PC-3 (cell line): ENCODE measurements at regions not wholly inside any gene's neighbourhood (a gene's known extent, or its start where the extent isn't known, plus 50 kb on each side); places are given as distances from the start of the nearest gene placed in this dataset.
"Not testable (repeated sequence)": the region's sequence is repeated elsewhere in the genome, so short reads cannot be mapped to it uniquely, and the experiment has no call there.

Source experiments
- ATAC-seq: fragments of 200-7000 bp; cut with Tn5 transposase; 2 replicates; pipeline ENCODE4 v1.9.1; 2020; ENCODE audit warnings: mild to moderate bottlenecking, moderate library complexity
- BruUV-seq: library from RNA; stranded (reverse); fragments of 400-500 nt; replicated peaks from 2 replicates; lab custom pipeline; 2021; lab: Mats Ljungman, UMichigan
- CTCF ChIA-PET: fragments of 300-600 bp; sonication (Branson Sonifier 250); formaldehyde crosslinking; loops from one replicate; lab custom pipeline; 2022; ENCODE audit warnings: antibody characterized with exemption; lab: Charles Lee
- POLR2A ChIA-PET: fragments of 300-600 bp; sonication (Branson Sonifier 250); formaldehyde crosslinking; loops from one replicate; lab custom pipeline; 2022; ENCODE audit warnings: antibody characterized with exemption; ENCODE audit not compliant: unreplicated experiment; lab: Charles Lee
- DNase-seq: peaks from one replicate; pipeline ENCODE4 v3.0.0-alpha.2; 2015
- H2AFZ ChIP-seq: fragments of 300-600 bp; sonication (generic); 2 replicates; pipeline ENCODE4 v1.6.0; 2016; ENCODE audit warnings: antibody characterized with exemption, low read length
- H3F3A ChIP-seq: fragments of 300-600 bp; sonication (generic); one replicate; pipeline ENCODE4 v1.6.0; 2017; ENCODE audit warnings: antibody characterized with exemption, low read length, control low read depth, mild to moderate bottlenecking; ENCODE audit not compliant: unreplicated experiment
- H3K27ac ChIP-seq: fragments of 300-600 bp; sonication (generic); 2 replicates; pipeline ENCODE4 v1.5.1; 2016; ENCODE audit warnings: mild to moderate bottlenecking, low read length
- H3K27me3 ChIP-seq: fragments of 300-600 bp; sonication (generic); 2 replicates; pipeline ENCODE4 v1.6.1; 2016; ENCODE audit warnings: low read length, mixed read lengths
- H3K36me3 ChIP-seq: fragments of 300-600 bp; sonication (generic); 2 replicates; pipeline ENCODE4 v1.6.1; 2016; ENCODE audit warnings: low read depth, mixed run types, low read length, mixed read lengths
- H3K4me1 ChIP-seq: fragments of 300-600 bp; sonication (generic); 2 replicates; pipeline ENCODE4 v1.5.1; 2016; ENCODE audit warnings: low read length; ENCODE audit not compliant: insufficient read depth
- H3K4me2 ChIP-seq: fragments of 300-600 bp; sonication (generic); 2 replicates; pipeline ENCODE4 v1.6.0; 2016; ENCODE audit warnings: low read length
- H3K4me3 ChIP-seq: fragments of 300-600 bp; sonication (generic); 2 replicates; pipeline ENCODE4 v1.5.1; 2016; ENCODE audit warnings: mild to moderate bottlenecking, low read length, mixed read lengths
- H3K79me2 ChIP-seq: fragments of 300-600 bp; sonication (generic); 2 replicates; pipeline ENCODE4 v1.6.1; 2017; ENCODE audit warnings: low read length, mixed read lengths
- H3K9ac ChIP-seq: fragments of 300-600 bp; sonication (generic); 2 replicates; pipeline ENCODE4 v1.6.0; 2016; ENCODE audit warnings: mild to moderate bottlenecking, low read length
- H3K9me2 ChIP-seq: fragments of 300-600 bp; sonication (generic); replicated peaks from 2 replicates; pipeline ENCODE4 v1.6.1; 2016; ENCODE audit warnings: mixed run types, low read length, mixed read lengths
- H3K9me3 ChIP-seq: fragments of 300-600 bp; sonication (generic); 2 replicates; pipeline ENCODE4 v1.6.1; 2016; ENCODE audit warnings: low read length, mixed read lengths
- H4K20me1 ChIP-seq: fragments of 300-600 bp; sonication (generic); 2 replicates; pipeline ENCODE4 v1.6.1; 2016; ENCODE audit warnings: low read length, mixed read lengths
- EZH2 ChIP-seq: fragments of 300-600 bp; sonication (generic); IDR thresholded peaks from one replicate; pipeline ENCODE4 v1.6.1; 2017; ENCODE audit warnings: antibody characterized with exemption, mild to moderate bottlenecking, low read length; ENCODE audit not compliant: unreplicated experiment
- EZH2phosphoT487 ChIP-seq: fragments of 300-600 bp; sonication (generic); IDR thresholded peaks from 2 replicates; pipeline ENCODE4 v1.6.1; 2018; ENCODE audit warnings: mild to moderate bottlenecking, antibody characterized with exemption, low read length, borderline replicate concordance
- intact Hi-C: fragments of 100-400 bp; cut with micrococcal nuclease; formaldehyde crosslinking; loops from 2 replicates; pipeline ENCODE4 v1.9.0; 2023
- TF ChIP-seq, protein P1 (sequence below): fragments of 300-600 bp; sonication (generic); conservative IDR thresholded peaks from 2 replicates; pipeline ENCODE4 v1.5.1; 2017; ENCODE audit warnings: antibody characterized with exemption, low read depth, mild to moderate bottlenecking, low read length

DNA sequence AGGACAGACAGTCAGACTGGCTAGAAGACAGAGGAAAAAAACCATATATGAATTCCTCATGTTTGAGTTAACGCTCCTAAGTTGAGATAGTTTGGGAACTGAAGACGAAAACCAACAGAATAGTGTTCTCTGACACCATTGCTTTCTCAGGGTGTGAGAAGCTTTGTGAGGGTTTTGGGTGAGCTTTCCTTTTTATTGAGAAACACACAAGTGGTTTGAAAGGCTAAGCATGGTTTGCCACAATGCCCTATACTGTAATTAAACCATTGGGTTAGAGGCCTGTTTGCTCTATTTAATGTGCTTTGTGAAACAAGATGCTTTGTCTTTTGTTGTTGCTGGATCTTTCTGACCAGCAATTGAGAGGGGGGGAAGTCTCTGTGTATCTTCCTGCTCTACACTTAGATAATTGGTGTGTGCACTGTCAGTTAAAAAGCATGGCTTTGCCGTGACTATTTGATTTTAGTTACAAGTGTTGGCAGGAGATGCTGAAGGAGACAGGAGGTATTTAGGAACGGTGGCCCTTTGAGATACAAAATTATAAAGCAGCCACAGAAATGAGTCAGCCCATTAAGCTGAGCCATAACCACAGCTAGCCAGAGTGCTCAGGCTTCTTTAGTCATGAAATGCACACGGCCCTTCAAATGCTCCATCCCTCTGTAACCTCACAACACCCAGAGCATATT, 273.0 kb upstream of the PREP start:
- H3K4me1 ChIP-seq = peaks cover 35% of the 10 kb centered on the region
- peak overlapping the region; percentile 7; the same call in 1 of the 2 replicates for H2AFZ ChIP-seq
- intact Hi-C loops = loop anchor here (5.0 kb wide), 2 partner anchors 79 to 244 kb away; no protein-coding TSS in a partner anchor
- ATAC-seq = peak; percentile 95
- no peaks in the 10 kb centered on the region for H3K79me2 ChIP-seq
- H3K4me2 ChIP-seq = peak overlapping the region; percentile 35; the same call in 1 of the 2 replicates
- TF ChIP-seq, protein P1, sequence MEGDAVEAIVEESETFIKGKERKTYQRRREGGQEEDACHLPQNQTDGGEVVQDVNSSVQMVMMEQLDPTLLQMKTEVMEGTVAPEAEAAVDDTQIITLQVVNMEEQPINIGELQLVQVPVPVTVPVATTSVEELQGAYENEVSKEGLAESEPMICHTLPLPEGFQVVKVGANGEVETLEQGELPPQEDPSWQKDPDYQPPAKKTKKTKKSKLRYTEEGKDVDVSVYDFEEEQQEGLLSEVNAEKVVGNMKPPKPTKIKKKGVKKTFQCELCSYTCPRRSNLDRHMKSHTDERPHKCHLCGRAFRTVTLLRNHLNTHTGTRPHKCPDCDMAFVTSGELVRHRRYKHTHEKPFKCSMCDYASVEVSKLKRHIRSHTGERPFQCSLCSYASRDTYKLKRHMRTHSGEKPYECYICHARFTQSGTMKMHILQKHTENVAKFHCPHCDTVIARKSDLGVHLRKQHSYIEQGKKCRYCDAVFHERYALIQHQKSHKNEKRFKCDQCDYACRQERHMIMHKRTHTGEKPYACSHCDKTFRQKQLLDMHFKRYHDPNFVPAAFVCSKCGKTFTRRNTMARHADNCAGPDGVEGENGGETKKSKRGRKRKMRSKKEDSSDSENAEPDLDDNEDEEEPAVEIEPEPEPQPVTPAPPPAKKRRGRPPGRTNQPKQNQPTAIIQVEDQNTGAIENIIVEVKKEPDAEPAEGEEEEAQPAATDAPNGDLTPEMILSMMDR = no peak
- TF ChIP-seq EZH2phosphoT487 (no peak), EZH2 (no peak)
- ChIA-PET CTCF (no interaction called here), POLR2A (no interaction called here)
- H3K4me3 ChIP-seq = no peak overlapping the region
- DNase-seq = peak; percentile 89
- H3K9me2 ChIP-seq = no peaks in the 10 kb centered on the region
- no peaks in the 10 kb centered on the region; the same call in 1 of the 2 replicates for H3K36me3 ChIP-seq
- peak overlapping the region; percentile 66 for H3K27ac ChIP-seq
- H3K27me3 ChIP-seq = no peaks in the 10 kb centered on the region
- no peak overlapping the region for H3K9ac ChIP-seq
- H4K20me1 ChIP-seq = no peaks in the 10 kb centered on the region
- H3K9me3 ChIP-seq = no peaks in the 10 kb centered on the region
- no TSS peak for BruUV-seq
- H3F3A ChIP-seq = no peaks in the 10 kb centered on the region

DNA sequence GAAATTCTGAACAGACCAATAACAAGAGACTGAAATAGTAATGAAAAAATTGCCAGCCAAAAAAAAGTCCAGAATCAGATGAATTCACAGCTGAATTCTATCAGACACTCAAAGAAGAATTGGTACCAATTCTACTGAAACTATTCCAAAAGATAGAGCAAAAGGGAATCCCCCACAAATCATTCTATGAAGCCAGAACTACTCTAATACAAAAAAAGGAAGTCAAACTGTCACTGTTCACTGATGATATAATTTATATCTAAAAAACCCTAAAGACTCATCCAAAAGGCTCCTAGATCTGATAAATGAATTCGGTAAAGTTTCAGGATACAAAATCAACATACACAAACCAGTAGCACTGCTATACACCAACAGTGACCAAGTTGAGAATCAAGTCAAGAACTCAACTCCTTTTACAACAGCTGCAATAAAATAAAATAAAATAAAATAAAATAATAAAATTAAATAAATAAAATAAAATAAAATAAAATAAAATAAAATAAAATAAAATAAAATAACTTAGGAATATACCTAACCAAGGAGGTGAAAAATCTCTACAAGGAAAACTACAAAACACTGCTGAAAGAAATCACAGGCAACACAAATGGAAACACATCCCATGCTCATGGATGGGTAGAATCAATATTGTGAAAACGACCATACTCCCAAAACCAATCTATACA, 270.1 kb upstream of the PREP start:
- H3K4me2 ChIP-seq, H3K4me3 ChIP-seq, H4K20me1 ChIP-seq, BruUV-seq, H3K36me3 ChIP-seq, H3K9me2 ChIP-seq, intact Hi-C loops, H3K9ac ChIP-seq, H3F3A ChIP-seq, H3K79me2 ChIP-seq, POLR2A ChIA-PET, H2AFZ ChIP-seq, H3K27ac ChIP-seq, H3K27me3 ChIP-seq, H3K9me3 ChIP-seq, CTCF ChIA-PET, DNase-seq, ATAC-seq: not testable (repeated sequence)
- H3K4me1 ChIP-seq = peaks cover 17% of the 10 kb centered on the region

DNA sequence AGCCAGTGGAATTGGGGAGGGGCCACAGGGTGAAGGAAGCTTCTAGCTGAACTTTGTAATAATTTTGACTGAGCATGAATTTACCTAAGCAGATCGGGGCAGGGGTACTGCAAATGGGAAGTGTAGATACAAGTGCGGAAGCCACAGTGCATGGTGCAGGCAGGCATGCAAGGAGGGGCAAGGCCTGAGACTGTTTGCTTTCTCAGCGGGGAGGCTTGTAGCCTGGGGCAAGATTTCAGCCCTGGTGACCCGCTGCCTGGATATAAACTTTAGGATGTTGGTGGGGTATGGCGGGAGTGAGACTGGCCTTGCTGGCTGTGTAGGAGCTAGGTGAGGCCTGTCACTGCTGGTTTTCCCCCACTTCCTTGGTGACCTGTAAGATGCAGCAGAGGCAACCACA, 266.4 kb upstream of the PREP start:
- POLR2A ChIA-PET = no interaction called here
- no peaks in the 10 kb centered on the region for H4K20me1 ChIP-seq
- H3K9me3 ChIP-seq = no peaks in the 10 kb centered on the region
- H3K27me3 ChIP-seq = no peaks in the 10 kb centered on the region
- BruUV-seq = no TSS peak
- intact Hi-C loops = no loop called here
- no peak overlapping the region for H3K9ac ChIP-seq
- H3K4me2 ChIP-seq = no peak overlapping the region
- no peaks in the 10 kb centered on the region for H3K9me2 ChIP-seq
- H3K27ac ChIP-seq = no peak overlapping the region
- no peak for TF ChIP-seq EZH2phosphoT487
- TF ChIP-seq EZH2 = no peak
- TF ChIP-seq, protein P1 = no peak
- CTCF ChIA-PET = no interaction called here
- H3K79me2 ChIP-seq = no peaks in the 10 kb centered on the region
- ATAC-seq (no peak), DNase-seq (no peak)
- no peak overlapping the region for H2AFZ ChIP-seq
- H3K4me1 ChIP-seq = no peaks in the 10 kb centered on the region
- no peaks in the 10 kb centered on the region for H3K36me3 ChIP-seq
- no peak overlapping the region for H3K4me3 ChIP-seq
- H3F3A ChIP-seq = no peaks in the 10 kb centered on the region
